IPS-18a (cell line): ENCODE measurements at regions not wholly inside any gene's neighbourhood (a gene's known extent, or its start where the extent isn't known, plus 50 kb on each side); places are given as distances from the start of the nearest gene placed in this dataset.

Experiments used
- H3K27ac ChIP-seq: one replicate; pipeline ENCODE4 v1.5.1; 2013; ENCODE audit warnings: low read length
- H3K27me3 ChIP-seq: one replicate; pipeline ENCODE4 v1.6.1; 2013; ENCODE audit warnings: mild to moderate bottlenecking, low read length; ENCODE audit not compliant: control insufficient read depth, insufficient read depth
- H3K36me3 ChIP-seq: one replicate; pipeline ENCODE4 v1.6.1; 2013; ENCODE audit warnings: low read depth, low read length; ENCODE audit not compliant: control insufficient read depth
- H3K4me1 ChIP-seq: one replicate; pipeline ENCODE4 v1.6.1; 2013; ENCODE audit warnings: low read depth, low read length; ENCODE audit not compliant: control insufficient read depth
- H3K4me3 ChIP-seq: one replicate; pipeline ENCODE4 v1.5.1; 2013; ENCODE audit warnings: low read length
- H3K9ac ChIP-seq: one replicate; pipeline ENCODE4 v1.6.1; 2013; ENCODE audit warnings: mild to moderate bottlenecking, low read length, moderate library complexity
- H3K9me3 ChIP-seq: one replicate; pipeline ENCODE4 v1.6.1; 2013; ENCODE audit warnings: low read depth, low read length; ENCODE audit not compliant: control insufficient read depth

GRCh38 chr5:121675924-121676323, 175.8 kb upstream of the FTMT start:
- Histone ChIP-seq H3K9ac (no peak overlapping the region), H3K4me3 (no peak overlapping the region), H3K27me3 (no peaks in the 10 kb centered on the region), H3K9me3 (no peaks in the 10 kb centered on the region), H3K4me1 (no peaks in the 10 kb centered on the region), H3K36me3 (no peaks in the 10 kb centered on the region), H3K27ac (no peak overlapping the region)

- Histone ChIP-seq H3K27ac (no peak overlapping the region), H3K4me1 (peaks cover 4% of the 10 kb centered on the region), H3K27me3 (no peaks in the 10 kb centered on the region), H3K9me3 (no peaks in the 10 kb centered on the region), H3K36me3 (no peaks in the 10 kb centered on the region), H3K4me3 (no peak overlapping the region), H3K9ac (no peak overlapping the region)
Measured at GRCh38 chr5:121681229-121681855, 170.3 kb upstream of the FTMT start.

- Histone ChIP-seq H3K27me3 (no peaks in the 10 kb centered on the region), H3K9ac (no peak overlapping the region), H3K36me3 (no peaks in the 10 kb centered on the region), H3K27ac (no peak overlapping the region), H3K4me1 (peaks cover 10% of the 10 kb centered on the region), H3K4me3 (no peak overlapping the region), H3K9me3 (no peaks in the 10 kb centered on the region)
Measured at GRCh38 chr5:121688126-121688525, 163.6 kb upstream of the FTMT start.

GRCh38 chr5:121688781-121689180, 162.9 kb upstream of the FTMT start:
- Histone ChIP-seq H3K27me3 (no peaks in the 10 kb centered on the region), H3K4me1 (peaks cover 10% of the 10 kb centered on the region), H3K36me3 (no peaks in the 10 kb centered on the region), H3K4me3 (no peak overlapping the region), H3K9ac (no peak overlapping the region), H3K9me3 (no peaks in the 10 kb centered on the region), H3K27ac (no peak overlapping the region)

GRCh38 chr5:121691478-121691877, 160.2 kb upstream of the FTMT start:
- no peak overlapping the region for H3K27ac ChIP-seq
- H3K27me3 ChIP-seq = no peaks in the 10 kb centered on the region

GRCh38 chr5:121692158-121692557, 159.5 kb upstream of the FTMT start:
- Histone ChIP-seq H3K4me1 (no peaks in the 10 kb centered on the region), H3K36me3 (no peaks in the 10 kb centered on the region), H3K9ac (no peak overlapping the region), H3K27ac (no peak overlapping the region), H3K9me3 (no peaks in the 10 kb centered on the region), H3K27me3 (no peaks in the 10 kb centered on the region), H3K4me3 (no peak overlapping the region)

More at GRCh38 chr5:121691478-121691877, 160.2 kb upstream of the FTMT start:
- Histone ChIP-seq H3K9me3 (no peaks in the 10 kb centered on the region), H3K9ac (no peak overlapping the region), H3K4me1 (peaks cover 5% of the 10 kb centered on the region), H3K36me3 (no peaks in the 10 kb centered on the region), H3K4me3 (no peak overlapping the region)

- Histone ChIP-seq H3K27me3 (no peaks in the 10 kb centered on the region), H3K36me3 (no peaks in the 10 kb centered on the region), H3K9ac (no peak overlapping the region), H3K4me1 (no peaks in the 10 kb centered on the region), H3K9me3 (no peaks in the 10 kb centered on the region), H3K27ac (no peak overlapping the region), H3K4me3 (no peak overlapping the region)
Measured at GRCh38 chr5:121693864-121694263, 157.8 kb upstream of the FTMT start.

- H3K36me3 ChIP-seq = no peaks in the 10 kb centered on the region
- no peak overlapping the region for H3K4me3 ChIP-seq
- H3K27ac ChIP-seq = no peak overlapping the region
- no peaks in the 10 kb centered on the region for H3K27me3 ChIP-seq
- H3K9ac ChIP-seq = no peak overlapping the region
- no peaks in the 10 kb centered on the region for H3K9me3 ChIP-seq
- H3K4me1 ChIP-seq = no peaks in the 10 kb centered on the region
Measured at GRCh38 chr5:121695307-121695706, 156.4 kb upstream of the FTMT start.

- Histone ChIP-seq H3K4me3 (no peak overlapping the region), H3K36me3 (no peaks in the 10 kb centered on the region)
Measured at GRCh38 chr5:121698690-121699089, 153.0 kb upstream of the FTMT start.

GRCh38 chr5:121701731-121702130, 150.0 kb upstream of the FTMT start:
- Histone ChIP-seq H3K4me3 (no peak overlapping the region), H3K9me3 (no peaks in the 10 kb centered on the region), H3K36me3 (no peaks in the 10 kb centered on the region), H3K4me1 (no peaks in the 10 kb centered on the region), H3K9ac (no peak overlapping the region), H3K27ac (no peak overlapping the region), H3K27me3 (no peaks in the 10 kb centered on the region)

More at GRCh38 chr5:121698690-121699089, 153.0 kb upstream of the FTMT start:
- Histone ChIP-seq H3K9ac (no peak overlapping the region), H3K27ac (no peak overlapping the region), H3K27me3 (no peaks in the 10 kb centered on the region), H3K9me3 (no peaks in the 10 kb centered on the region), H3K4me1 (no peaks in the 10 kb centered on the region)

- Histone ChIP-seq H3K27me3 (no peaks in the 10 kb centered on the region), H3K27ac (no peak overlapping the region), H3K4me3 (no peak overlapping the region), H3K4me1 (no peaks in the 10 kb centered on the region), H3K9me3 (no peaks in the 10 kb centered on the region), H3K36me3 (no peaks in the 10 kb centered on the region), H3K9ac (no peak overlapping the region)
Measured at GRCh38 chr5:121702682-121703081, 149.0 kb upstream of the FTMT start.

- Histone ChIP-seq H3K4me3 (no peak overlapping the region), H3K4me1 (no peaks in the 10 kb centered on the region), H3K9ac (no peak overlapping the region), H3K36me3 (no peaks in the 10 kb centered on the region), H3K9me3 (no peaks in the 10 kb centered on the region), H3K27ac (no peak overlapping the region), H3K27me3 (no peaks in the 10 kb centered on the region)
Measured at GRCh38 chr5:121704291-121704690, 147.4 kb upstream of the FTMT start.
